ENCODE measurements at regions not wholly inside any gene's neighbourhood (a gene's known extent, or its start where the extent isn't known, plus 50 kb on each side); places are given as distances from the start of the nearest gene placed in this dataset.

DNA sequence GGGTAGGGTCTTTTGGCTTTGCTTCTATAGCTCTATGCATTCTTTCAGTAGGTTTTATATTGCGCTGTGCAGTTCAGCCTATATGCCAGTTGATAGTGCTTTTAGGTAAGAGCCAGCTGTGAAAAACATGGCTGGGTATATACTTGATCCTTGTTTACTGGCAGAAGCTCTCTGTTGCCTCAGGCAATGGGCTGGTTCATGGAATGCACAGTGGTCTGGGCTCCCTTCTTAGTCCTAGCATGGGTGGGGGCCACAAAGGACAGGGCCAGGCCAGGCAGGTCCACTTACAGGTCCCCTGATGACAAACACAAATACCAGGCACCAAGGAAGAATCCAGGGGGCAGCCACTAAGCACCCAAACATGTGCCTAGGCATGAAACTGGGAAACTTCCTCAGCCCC is 240.7 kb downstream of the SEC23A start:
- FAIRE-seq (no peak), DNase-seq (ENCODE audit: low spot score) (no peak), ATAC-seq (no peak)
- no peak overlapping the region for H3K4me3 ChIP-seq (replicated peaks in 1 of 3; ENCODE audit: insufficient read depth in 1 of 3, low read depth in 2 of 3, low read length in 3 of 3)
- H3K27me3 ChIP-seq (ENCODE audit: control insufficient read depth in 1 of 2, insufficient read depth in 2 of 2, low read length in 2 of 2), result peaks cover 0 to 7% of the 10 kb centered on the region in 2 experiments; a peak in 2 of 5 replicates
- H3K36me3 ChIP-seq (replicated peaks in 1 of 2; ENCODE audit: control insufficient read depth in 1 of 2, insufficient read depth in 2 of 2, low read length in 2 of 2), result no peaks in the 10 kb centered on the region
- no peak overlapping the region for H3K27ac ChIP-seq (ENCODE audit: extremely low read length, insufficient read depth, low read length)
- CTCF ChIA-PET (ENCODE audit: low intra/inter-chr PET ratio, low total read pairs), result no interaction called here
- in situ Hi-C loops (cut with HindIII; ENCODE audit: extremely low pct_ligation_motif_present, low pct_unique_long_range_greater_than_20kb), result loop anchor here (10.0 kb wide), 2 partner anchors 258 to 958 kb away; no protein-coding TSS in a partner anchor
- H2AFZ ChIP-seq (ENCODE audit: low read length), result no peak overlapping the region
- intact Hi-C loops (cut with micrococcal nuclease; ENCODE audit: unreplicated experiment), result no loop called here
- H3K9me3 ChIP-seq (ENCODE audit: low read length), result no peaks in the 10 kb centered on the region
- POLR2A ChIA-PET, result no interaction called here
- no peaks in the 10 kb centered on the region for H3K79me2 ChIP-seq (ENCODE audit: insufficient read depth, low read length)
- no peak overlapping the region for H3K4me2 ChIP-seq (ENCODE audit: low read depth, low read length)
- no peaks in the 10 kb centered on the region for H4K20me1 ChIP-seq (ENCODE audit: insufficient read depth, low read length)
- TF ChIP-seq MTA3 (CRISPR knock-in tag; IDR thresholded peaks at IDR 0.05) (0 out of 2 replicates have a peak, but pooled peaks have one; percentile 5), ZFY (CRISPR knock-in tag; IDR thresholded peaks at IDR 0.05) (0 out of 2 replicates have a peak, but pooled peaks have one; percentile 15), JUN (CRISPR knock-in tag; IDR thresholded peaks at IDR 0.05) (no peak)
- WGBS (ENCODE audit: low lambda C conversion rate), result 4% methylated on average over 1 of the region's 1 CpG
- no peak overlapping the region for H3K9ac ChIP-seq (ENCODE audit: insufficient read depth, low read depth, low read length)
- no peaks in the 10 kb centered on the region for H3K4me1 ChIP-seq (ENCODE audit: insufficient read depth, low read length)
- BruUV-seq (replicated peaks), result no TSS peak

DNA sequence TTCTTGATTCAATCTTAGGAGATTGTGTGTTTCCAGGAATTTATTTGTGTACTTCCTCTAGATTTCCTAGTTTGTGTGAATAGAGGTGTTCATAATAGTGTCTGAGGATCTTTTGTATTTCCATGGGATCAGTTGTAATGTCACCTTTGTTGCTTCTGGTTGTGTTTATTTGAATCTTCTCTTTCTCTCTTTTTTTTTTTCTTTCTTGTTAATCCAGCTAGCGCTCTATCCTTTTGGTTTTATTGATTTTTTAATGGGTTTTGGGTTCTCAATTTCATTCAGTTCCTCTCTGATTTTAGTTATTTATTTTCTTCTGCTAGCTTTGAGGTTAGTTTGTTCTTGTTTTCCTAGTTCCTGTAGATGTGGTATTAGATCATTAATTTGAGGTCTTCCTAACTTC is 242.5 kb downstream of the SEC23A start:
- in situ Hi-C loops (cut with HindIII; ENCODE audit: extremely low pct_ligation_motif_present, low pct_unique_long_range_greater_than_20kb), result loop anchor here (10.0 kb wide), 2 partner anchors 256 to 956 kb away; no protein-coding TSS in a partner anchor
- intact Hi-C loops (cut with micrococcal nuclease; ENCODE audit: unreplicated experiment), result no loop called here
- 0 out of 2 replicates have a peak, but pooled peaks have one; percentile 19 for TF ChIP-seq NONO (IDR thresholded peaks at IDR 0.05)
- no peak for TF ChIP-seq NONO (CRISPR knock-in tag; conservative IDR thresholded peaks at IDR 0.05)
- TF ChIP-seq SRSF1 (optimal IDR thresholded peaks at IDR 0.05; ENCODE audit: low read depth, low read length), result no peak
- TF ChIP-seq SMARCC2 (IDR thresholded peaks at IDR 0.05), result no peak
- peak; percentile 52 for TF ChIP-seq ZNF282 (IDR thresholded peaks at IDR 0.05; ENCODE audit: partially characterized antibody)
- peak; percentile 61 for TF ChIP-seq PHB2 (IDR thresholded peaks at IDR 0.05; ENCODE audit: partially characterized antibody)
- TF ChIP-seq, protein P1, sequence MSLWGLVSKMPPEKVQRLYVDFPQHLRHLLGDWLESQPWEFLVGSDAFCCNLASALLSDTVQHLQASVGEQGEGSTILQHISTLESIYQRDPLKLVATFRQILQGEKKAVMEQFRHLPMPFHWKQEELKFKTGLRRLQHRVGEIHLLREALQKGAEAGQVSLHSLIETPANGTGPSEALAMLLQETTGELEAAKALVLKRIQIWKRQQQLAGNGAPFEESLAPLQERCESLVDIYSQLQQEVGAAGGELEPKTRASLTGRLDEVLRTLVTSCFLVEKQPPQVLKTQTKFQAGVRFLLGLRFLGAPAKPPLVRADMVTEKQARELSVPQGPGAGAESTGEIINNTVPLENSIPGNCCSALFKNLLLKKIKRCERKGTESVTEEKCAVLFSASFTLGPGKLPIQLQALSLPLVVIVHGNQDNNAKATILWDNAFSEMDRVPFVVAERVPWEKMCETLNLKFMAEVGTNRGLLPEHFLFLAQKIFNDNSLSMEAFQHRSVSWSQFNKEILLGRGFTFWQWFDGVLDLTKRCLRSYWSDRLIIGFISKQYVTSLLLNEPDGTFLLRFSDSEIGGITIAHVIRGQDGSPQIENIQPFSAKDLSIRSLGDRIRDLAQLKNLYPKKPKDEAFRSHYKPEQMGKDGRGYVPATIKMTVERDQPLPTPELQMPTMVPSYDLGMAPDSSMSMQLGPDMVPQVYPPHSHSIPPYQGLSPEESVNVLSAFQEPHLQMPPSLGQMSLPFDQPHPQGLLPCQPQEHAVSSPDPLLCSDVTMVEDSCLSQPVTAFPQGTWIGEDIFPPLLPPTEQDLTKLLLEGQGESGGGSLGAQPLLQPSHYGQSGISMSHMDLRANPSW (CRISPR knock-in tag; IDR thresholded peaks at IDR 0.05; ENCODE audit: borderline replicate concordance), result no peak
- TF ChIP-seq HOXA5 (CRISPR knock-in tag; IDR thresholded peaks at IDR 0.05), result no peak

More for the DNA sequence above, 242.5 kb downstream of the SEC23A start:
- ATAC-seq (no peak), FAIRE-seq (no peak), DNase-seq (ENCODE audit: low spot score) (no peak)
- WGBS (ENCODE audit: low lambda C conversion rate), result 21% methylated on average over 1 of the region's 1 CpG
- no peak overlapping the region for H3K27ac ChIP-seq (ENCODE audit: extremely low read length, insufficient read depth, low read length)
- H3K36me3 ChIP-seq (replicated peaks in 1 of 2; ENCODE audit: control insufficient read depth in 1 of 2, insufficient read depth in 2 of 2, low read length in 2 of 2), result no peaks in the 10 kb centered on the region
- no TSS peak for BruUV-seq (replicated peaks)
- H3K4me1 ChIP-seq (ENCODE audit: insufficient read depth, low read length), result no peaks in the 10 kb centered on the region
- H3K9me3 ChIP-seq (ENCODE audit: low read length), result no peaks in the 10 kb centered on the region
- no peak overlapping the region for H3K4me3 ChIP-seq (replicated peaks in 1 of 3; ENCODE audit: insufficient read depth in 1 of 3, low read depth in 2 of 3, low read length in 3 of 3)
- ChIA-PET POLR2A (no interaction called here), CTCF (ENCODE audit: low intra/inter-chr PET ratio, low total read pairs) (no interaction called here)
- no peak overlapping the region for H3K4me2 ChIP-seq (ENCODE audit: low read depth, low read length)
- H2AFZ ChIP-seq (ENCODE audit: low read length), result no peak overlapping the region
- H3K27me3 ChIP-seq (ENCODE audit: control insufficient read depth in 1 of 2, insufficient read depth in 2 of 2, low read length in 2 of 2), result peaks cover 0 to 4% of the 10 kb centered on the region in 2 experiments; a peak in 2 of 5 replicates
- H3K79me2 ChIP-seq (ENCODE audit: insufficient read depth, low read length), result no peaks in the 10 kb centered on the region
- H3K9ac ChIP-seq (ENCODE audit: insufficient read depth, low read depth, low read length), result no peak overlapping the region
- H4K20me1 ChIP-seq (ENCODE audit: insufficient read depth, low read length), result no peaks in the 10 kb centered on the region

All from HepG2 (cell line).